Spleen (tissue), 11 donors: ENCODE measurements at regions not wholly inside any gene's neighbourhood (a gene's known extent, or its start where the extent isn't known, plus 50 kb on each side); places are given as distances from the start of the nearest gene placed in this dataset.

Source experiments
- DNase-seq: peaks from one replicate; pipeline ENCODE4 v3.0.0-alpha.2; 2020
- H3K27ac ChIP-seq, 8 donors: fragments of 200-600 bp; sonication (generic) in 7 of 8; 1 replicate in 4 of 8; 2 replicates in 4 of 8; pipeline versions ENCODE4 v1.5.0 to v1.8.0; 2016 to 2021; ENCODE audit warnings: inconsistent platforms in 4 of 8, mild to moderate bottlenecking in 4 of 8, moderate library complexity in 1 of 8
- H3K27me3 ChIP-seq, 7 donors: fragments of 200-600 bp; sonication (generic) in 6 of 7; replicated peaks in 1 of 7; 1 replicate in 4 of 7; 2 replicates in 3 of 7; pipeline versions ENCODE4 v1.5.0 to v1.8.0; 2016 to 2021; ENCODE audit warnings: inconsistent platforms in 3 of 7, mild to moderate bottlenecking in 1 of 7
- H3K36me3 ChIP-seq, 6 donors: fragments of 200-600 bp; sonication (generic) in 5 of 6; 1 replicate in 4 of 6; 2 replicates in 2 of 6; pipeline versions ENCODE4 v1.5.0 to v1.8.0; 2016 to 2021; ENCODE audit warnings: inconsistent platforms in 2 of 6
- H3K4me1 ChIP-seq, 6 donors: fragments of 200-600 bp; sonication (generic) in 5 of 6; 1 replicate in 3 of 6; 2 replicates in 3 of 6; pipeline versions ENCODE4 v1.5.0 to v1.8.0; 2016 to 2021; ENCODE audit warnings: inconsistent platforms in 3 of 6
- H3K4me3 ChIP-seq, 8 donors: fragments of 200-600 bp; sonication (generic) in 7 of 8; 1 replicate in 4 of 8; 2 replicates in 4 of 8; pipeline versions ENCODE4 v1.5.0 to v1.8.0; 2016 to 2021; ENCODE audit warnings: inconsistent platforms in 4 of 8, mild to moderate bottlenecking in 4 of 8, moderate library complexity in 2 of 8
- H3K9me3 ChIP-seq, 8 donors: fragments of 200-600 bp; sonication (generic) in 7 of 8; 1 replicate in 4 of 8; 2 replicates in 4 of 8; pipeline versions ENCODE4 v1.5.0 to v1.8.0; 2016 to 2021; ENCODE audit warnings: inconsistent platforms in 4 of 8
- CTCF ChIP-seq, 11 experiments: fragments of 200-600 bp in 7 of 11; fragments of 450-650 bp in 4 of 11; sonication (generic) in 4 of 11; IDR thresholded peaks in 8 of 11; conservative IDR thresholded peaks in 3 of 11; 1 replicate in 7 of 11; 2 replicates in 4 of 11; pipeline versions ENCODE4 v1.4.0 to v1.8.0; 2016 to 2021; ENCODE audit warnings: antibody characterized with exemption in 11 of 11, inconsistent platforms in 4 of 11, mild to moderate bottlenecking in 1 of 11
- POLR2A ChIP-seq, 3 donors: fragments of 450-650 bp; IDR thresholded peaks; one replicate each; pipeline ENCODE4 v1.5.1; 2017; ENCODE audit warnings: antibody characterized with exemption in 3 of 3, mild to moderate bottlenecking in 1 of 3
- POLR2AphosphoS5 ChIP-seq, 3 donors: sonication (generic); formaldehyde crosslinking; IDR thresholded peaks; one replicate each; pipeline ENCODE4 v1.5.1; 2017; ENCODE audit warnings: antibody characterized with exemption in 3 of 3
- WGBS, 5 donors: extraction: QIAGEN DNeasy Blood & Tissue Kit in 3 of 5; methylation state at CpG; one replicate each; pipeline versions ENCODE4 v1.1.5 to v1.1.7; 2013 to 2018; 5-methylcytosine and 5-hydroxymethylcytosine counted together
- intact Hi-C: fragments of 100-400 bp; cut with DNase I; formaldehyde crosslinking; loops from one replicate; pipeline ENCODE4 v1.15.0; 2023; ENCODE audit warnings: low total_unique reads
- donor health status: healthy with polysubstance abuse.
- donor health status: DM: no; HTN: no; CAD: no; lungs with moderate emphysema.
- donor health status: DM: no; HTN: no; CAD: no.
- donor health status: Bipolar disorder and iron deficiency.
- donor health status: healthy.
- donor health status: DM: no; HTN: no; CAD: no.
- donor health status: DM: yes; HTN: yes; CAD: no.

GRCh38 chr9:89862316-89862715 lies 257.5 kb downstream of the GADD45G start:
- H3K36me3 ChIP-seq = no peaks in the 10 kb centered on the region
- peaks cover 0 to 7% (median 0%) of the 10 kb centered on the region in 7 donors for H3K27me3 ChIP-seq
- intact Hi-C loops = no loop called here
- no peak overlapping the region for H3K4me3 ChIP-seq
- peak; percentile 34 for DNase-seq
- TF ChIP-seq CTCF (IDR thresholded peaks at IDR 0.05 in 8 of 11, conservative IDR thresholded peaks at IDR 0.05 in 3 of 11) (no peak), POLR2A (IDR thresholded peaks at IDR 0.05) (no peak), POLR2AphosphoS5 (IDR thresholded peaks at IDR 0.05) (no peak)
- no peak overlapping the region for H3K27ac ChIP-seq
- peaks cover 0 to 9% (median 4%) of the 10 kb centered on the region in 6 donors for H3K4me1 ChIP-seq
- no peaks in the 10 kb centered on the region for H3K9me3 ChIP-seq
- 37 to 52% (median 45%) methylated on average over 4 of the region's 4 CpGs for WGBS, 5 donors

DNA sequence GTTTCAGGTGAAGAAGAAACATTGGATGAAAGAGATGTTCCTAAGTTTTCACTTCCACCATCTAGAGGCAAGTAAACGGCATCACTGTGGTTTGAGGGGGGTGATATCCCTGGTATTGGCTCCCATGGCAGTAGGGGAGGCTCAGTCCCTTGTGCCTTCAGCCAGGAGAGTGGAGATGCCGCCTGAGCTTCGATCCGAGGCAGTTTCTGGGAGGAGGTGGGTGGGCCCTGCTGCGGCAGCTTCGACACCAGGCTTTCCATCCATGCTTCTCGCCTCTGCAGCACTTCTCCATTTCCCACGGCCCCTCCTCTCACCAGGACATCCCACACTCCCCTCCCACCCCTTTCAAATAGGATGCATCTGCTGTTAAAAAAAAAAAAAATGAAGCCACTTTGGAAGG lies 258.3 kb downstream of the GADD45G start:
- TF ChIP-seq POLR2AphosphoS5 (IDR thresholded peaks at IDR 0.05) (no peak), CTCF (IDR thresholded peaks at IDR 0.05 in 8 of 11, conservative IDR thresholded peaks at IDR 0.05 in 3 of 11) (no peak), POLR2A (IDR thresholded peaks at IDR 0.05) (no peak)
- intact Hi-C loops = no loop called here
- Histone ChIP-seq H3K27me3 (peaks cover 0 to 7% (median 0%) of the 10 kb centered on the region in 7 donors), H3K4me3 (no peak overlapping the region), H3K36me3 (no peaks in the 10 kb centered on the region), H3K4me1 (peaks cover 0 to 9% (median 4%) of the 10 kb centered on the region in 6 donors), H3K27ac (no peak overlapping the region), H3K9me3 (no peaks in the 10 kb centered on the region)
- WGBS, 5 donors = 71 to 81% (median 75%) methylated on average over 8 of the region's 8 CpGs
- DNase-seq = peak; percentile 30

DNA sequence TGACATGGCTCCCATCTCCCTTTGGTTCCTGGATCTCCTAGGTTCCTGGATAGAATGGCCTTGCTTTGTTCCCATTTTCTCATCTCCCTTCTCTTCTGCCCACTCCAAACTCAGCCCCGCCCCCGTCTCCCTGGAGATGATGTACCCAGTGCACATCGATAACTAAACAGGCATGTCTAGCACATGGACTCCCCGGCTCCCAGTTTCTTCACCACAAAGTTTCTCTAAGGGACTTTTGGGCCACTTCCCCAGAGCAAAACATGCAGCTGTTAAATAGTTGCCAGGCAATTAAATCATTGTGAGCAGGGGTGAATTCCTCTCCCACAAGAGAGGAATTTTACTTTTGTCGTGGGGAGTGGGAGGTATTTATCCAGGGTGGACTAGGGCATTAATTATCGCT lies 259.0 kb downstream of the GADD45G start:
- H3K4me1 ChIP-seq = peaks cover 0 to 9% (median 4%) of the 10 kb centered on the region in 6 donors
- DNase-seq = peak; percentile 47
- peaks cover 0 to 7% (median 0%) of the 10 kb centered on the region in 7 donors for H3K27me3 ChIP-seq
- no peak overlapping the region for H3K27ac ChIP-seq
- TF ChIP-seq CTCF (IDR thresholded peaks at IDR 0.05 in 8 of 11, conservative IDR thresholded peaks at IDR 0.05 in 3 of 11) (no peak), POLR2AphosphoS5 (IDR thresholded peaks at IDR 0.05) (no peak), POLR2A (IDR thresholded peaks at IDR 0.05) (no peak)
- no peaks in the 10 kb centered on the region for H3K36me3 ChIP-seq
- H3K4me3 ChIP-seq = no peak overlapping the region
- WGBS, 5 donors = 81 to 90% (median 85%) methylated on average over 6 of the region's 6 CpGs
- intact Hi-C loops = no loop called here
- H3K9me3 ChIP-seq = no peaks in the 10 kb centered on the region

DNA sequence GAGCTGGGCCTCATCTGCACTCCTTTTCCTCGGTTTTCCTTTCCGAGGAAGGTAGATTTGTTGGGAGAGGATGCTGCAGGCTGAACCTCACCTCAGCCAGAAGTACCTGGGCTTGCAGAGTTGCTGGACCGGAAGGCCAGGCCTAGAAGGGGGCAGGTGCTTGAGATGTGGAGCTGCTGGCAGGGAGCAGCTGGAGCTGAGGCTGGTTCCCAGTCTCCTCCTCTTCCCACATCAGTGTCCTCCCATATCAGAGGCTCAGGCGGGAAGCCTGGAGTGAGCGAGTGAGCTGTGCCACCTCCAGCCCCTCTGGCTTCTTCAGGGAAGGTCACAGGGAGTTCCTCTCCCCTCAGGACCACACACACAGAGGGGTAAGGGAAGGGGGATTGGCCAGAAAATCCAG lies 259.4 kb downstream of the GADD45G start:
- no peak for TF ChIP-seq CTCF (IDR thresholded peaks at IDR 0.05 in 8 of 11, conservative IDR thresholded peaks at IDR 0.05 in 3 of 11)
- TF ChIP-seq POLR2A (IDR thresholded peaks at IDR 0.05) = no peak
- no peak for TF ChIP-seq POLR2AphosphoS5 (IDR thresholded peaks at IDR 0.05)
- WGBS, 5 donors = 82 to 98% (median 94%) methylated on average over 5 of the region's 5 CpGs
- Histone ChIP-seq H3K4me3 (no peak overlapping the region), H3K27me3 (peaks cover 0 to 7% (median 0%) of the 10 kb centered on the region in 7 donors), H3K9me3 (no peaks in the 10 kb centered on the region), H3K4me1 (peaks cover 0 to 9% (median 4%) of the 10 kb centered on the region in 6 donors), H3K27ac (no peak overlapping the region), H3K36me3 (no peaks in the 10 kb centered on the region)
- DNase-seq = peak; percentile 53
- intact Hi-C loops = no loop called here
